ENCODE measurements at regions not wholly inside any gene's neighbourhood (a gene's known extent, or its start where the extent isn't known, plus 50 kb on each side); places are given as distances from the start of the nearest gene placed in this dataset.

GRCh38 chr10:124279298-124279697, 139.4 kb downstream of the OAT start:
- no peak overlapping the region for H3K4me3 Mint-ChIP-seq (ENCODE audit: unreplicated experiment)
- H3K4me1 Mint-ChIP-seq (ENCODE audit: low read depth, unreplicated experiment): peaks cover 8% of the 10 kb centered on the region
- no peak overlapping the region for H3K27ac Mint-ChIP-seq (ENCODE audit: unreplicated experiment)
- no peak for DNase-seq
- TF ChIP-seq CTCF (IDR thresholded peaks at IDR 0.05; ENCODE audit: partially characterized antibody, unreplicated experiment): no peak
- peaks cover 6% of the 10 kb centered on the region for H3K9me3 Mint-ChIP-seq (ENCODE audit: unreplicated experiment)
- H3K27me3 Mint-ChIP-seq (ENCODE audit: unreplicated experiment): peaks cover 6% of the 10 kb centered on the region
- peaks cover 12% of the 10 kb centered on the region for H3K36me3 Mint-ChIP-seq (ENCODE audit: unreplicated experiment)

DNA sequence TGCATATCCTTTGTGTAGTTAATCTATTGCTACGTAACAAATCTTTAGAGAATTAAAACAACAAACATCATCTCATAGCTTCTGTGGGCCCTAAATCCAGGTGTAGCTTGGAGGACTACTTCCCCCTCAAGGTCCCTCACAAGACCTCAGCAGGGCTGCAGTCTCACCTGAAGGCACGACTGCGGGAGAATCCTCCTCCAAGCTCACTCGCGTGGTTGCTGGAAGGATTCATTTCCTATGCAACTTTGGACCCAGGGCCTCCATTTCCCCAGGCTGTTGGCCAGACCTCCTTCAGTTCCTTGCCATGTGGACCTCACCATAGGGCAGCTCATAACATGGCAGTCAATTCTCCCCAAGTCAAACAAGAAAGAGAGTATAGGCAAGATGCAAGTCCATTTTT, 140.4 kb downstream of the OAT start:
- Mint-ChIP-seq H3K27ac (ENCODE audit: unreplicated experiment) (no peak overlapping the region), H3K27me3 (ENCODE audit: unreplicated experiment) (peaks cover 6% of the 10 kb centered on the region), H3K9me3 (ENCODE audit: unreplicated experiment) (peaks cover 6% of the 10 kb centered on the region), H3K4me1 (ENCODE audit: low read depth, unreplicated experiment) (no peaks in the 10 kb centered on the region), H3K36me3 (ENCODE audit: unreplicated experiment) (peaks cover 12% of the 10 kb centered on the region), H3K4me3 (ENCODE audit: unreplicated experiment) (no peak overlapping the region)
- no peak for TF ChIP-seq CTCF (IDR thresholded peaks at IDR 0.05; ENCODE audit: partially characterized antibody, unreplicated experiment)
- no peak for DNase-seq

- peaks cover 8% of the 10 kb centered on the region for H3K27me3 Mint-ChIP-seq (ENCODE audit: unreplicated experiment)
- DNase-seq: no peak
- peaks cover 5% of the 10 kb centered on the region for H3K9me3 Mint-ChIP-seq (ENCODE audit: unreplicated experiment)
- H3K36me3 Mint-ChIP-seq (ENCODE audit: unreplicated experiment): peaks cover 19% of the 10 kb centered on the region
- no peak overlapping the region for H3K27ac Mint-ChIP-seq (ENCODE audit: unreplicated experiment)
- TF ChIP-seq CTCF (IDR thresholded peaks at IDR 0.05; ENCODE audit: partially characterized antibody, unreplicated experiment): no peak
- no peak overlapping the region for H3K4me3 Mint-ChIP-seq (ENCODE audit: unreplicated experiment)
- no peaks in the 10 kb centered on the region for H3K4me1 Mint-ChIP-seq (ENCODE audit: low read depth, unreplicated experiment)
These were observed 145.6 kb downstream of the OAT start for GRCh38 chr10:124273141-124273540.

GRCh38 chr10:124271676-124272075, 147.0 kb downstream of the OAT start:
- Mint-ChIP-seq H3K4me1 (ENCODE audit: low read depth, unreplicated experiment) (no peaks in the 10 kb centered on the region), H3K4me3 (ENCODE audit: unreplicated experiment) (no peak overlapping the region), H3K36me3 (ENCODE audit: unreplicated experiment) (peaks cover 17% of the 10 kb centered on the region), H3K27me3 (ENCODE audit: unreplicated experiment) (peaks cover 8% of the 10 kb centered on the region), H3K9me3 (ENCODE audit: unreplicated experiment) (peaks cover 5% of the 10 kb centered on the region), H3K27ac (ENCODE audit: unreplicated experiment) (no peak overlapping the region)
- DNase-seq: no peak
- TF ChIP-seq CTCF (IDR thresholded peaks at IDR 0.05; ENCODE audit: partially characterized antibody, unreplicated experiment): no peak

GRCh38 chr10:124270530-124271327, 148.0 kb downstream of the OAT start:
- Mint-ChIP-seq H3K4me1 (ENCODE audit: low read depth, unreplicated experiment) (no peaks in the 10 kb centered on the region), H3K36me3 (ENCODE audit: unreplicated experiment) (peaks cover 17% of the 10 kb centered on the region), H3K9me3 (ENCODE audit: unreplicated experiment) (peaks cover 5% of the 10 kb centered on the region), H3K27me3 (ENCODE audit: unreplicated experiment) (peaks cover 8% of the 10 kb centered on the region), H3K4me3 (ENCODE audit: unreplicated experiment) (no peak overlapping the region), H3K27ac (ENCODE audit: unreplicated experiment) (no peak overlapping the region)
- TF ChIP-seq CTCF (IDR thresholded peaks at IDR 0.05; ENCODE audit: partially characterized antibody, unreplicated experiment): no peak
- DNase-seq: no peak
